ENCODE measurements at regions not wholly inside any gene's neighbourhood (a gene's known extent, or its start where the extent isn't known, plus 50 kb on each side); places are given as distances from the start of the nearest gene placed in this dataset.
"Not testable (repeated sequence)": the region's sequence is repeated elsewhere in the genome, so short reads cannot be mapped to it uniquely, and the experiment has no call there.

DNA sequence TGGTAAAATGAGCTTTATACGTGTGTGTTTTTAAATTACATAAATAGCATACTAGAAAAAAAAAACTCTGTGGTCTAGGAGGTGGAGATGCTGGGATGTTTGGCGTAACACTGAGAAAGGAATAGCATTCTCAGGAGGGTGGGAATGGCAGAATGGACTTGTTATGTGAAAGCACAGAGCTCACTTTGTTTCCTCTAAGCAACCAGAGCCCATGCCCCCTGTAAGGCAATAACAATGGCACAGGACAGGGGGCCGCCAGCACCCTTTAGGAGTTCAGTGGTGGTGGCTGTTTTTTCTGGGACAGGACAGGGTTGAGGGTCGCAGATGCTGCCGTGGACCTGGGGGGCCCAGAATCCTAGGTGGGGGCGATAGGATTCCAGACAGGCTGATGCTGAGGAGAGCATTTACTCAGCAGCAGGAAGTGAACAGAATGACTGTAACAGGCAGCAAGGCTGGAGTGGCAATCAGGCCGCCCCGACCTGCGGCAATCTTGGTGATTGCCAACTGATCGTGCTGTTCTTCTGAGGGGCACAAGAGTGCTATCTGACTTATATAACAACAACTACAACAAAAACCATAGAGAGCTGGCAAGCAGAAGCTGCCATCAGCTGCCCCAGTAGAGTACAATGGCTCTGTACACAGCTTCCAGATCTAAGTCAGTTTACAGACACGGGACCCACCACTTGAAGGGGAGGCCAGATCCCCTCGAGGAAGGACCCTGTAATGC lies 160.4 kb downstream of the UACA start:
- no peak for DNase-seq

DNA sequence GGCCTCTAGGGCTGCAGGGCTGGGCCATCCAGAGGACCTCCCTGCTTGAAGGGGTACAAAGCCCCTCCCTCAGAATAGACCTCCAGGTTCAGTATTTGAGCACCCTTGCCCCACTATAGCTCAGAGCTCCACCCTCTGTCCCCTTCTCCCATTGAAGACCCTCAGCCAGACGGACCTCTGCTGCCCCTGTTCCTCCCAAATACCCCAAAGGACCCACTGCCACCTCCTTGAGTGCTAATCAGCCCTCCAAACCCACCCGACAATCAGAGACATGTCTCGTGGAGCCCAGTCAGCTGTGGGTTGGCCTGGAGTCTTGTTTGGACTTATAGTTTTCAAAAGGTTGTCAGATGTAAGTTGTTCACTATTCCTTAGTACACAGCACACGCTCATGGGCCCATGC lies 161.1 kb downstream of the UACA start:
- DNase-seq: no peak

DNA sequence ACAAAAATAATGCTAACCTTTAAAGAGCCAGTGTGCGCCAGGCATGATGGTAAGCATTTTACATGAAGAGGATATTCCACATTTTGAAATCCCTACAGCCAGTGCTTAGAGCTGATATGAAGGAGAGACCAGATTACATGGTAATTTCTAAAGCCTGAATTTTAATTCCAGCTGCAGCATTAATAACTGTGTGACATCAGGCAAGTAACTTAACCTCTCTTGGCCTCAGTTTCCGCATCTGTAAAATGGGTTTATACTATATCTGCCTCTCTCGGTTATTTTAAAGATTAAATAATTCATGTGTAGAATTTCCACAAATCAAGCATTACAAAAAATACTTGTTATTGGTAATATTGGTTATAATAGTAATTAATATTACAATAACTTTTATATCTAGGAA lies 165.4 kb downstream of the UACA start:
- no peak for DNase-seq

DNA sequence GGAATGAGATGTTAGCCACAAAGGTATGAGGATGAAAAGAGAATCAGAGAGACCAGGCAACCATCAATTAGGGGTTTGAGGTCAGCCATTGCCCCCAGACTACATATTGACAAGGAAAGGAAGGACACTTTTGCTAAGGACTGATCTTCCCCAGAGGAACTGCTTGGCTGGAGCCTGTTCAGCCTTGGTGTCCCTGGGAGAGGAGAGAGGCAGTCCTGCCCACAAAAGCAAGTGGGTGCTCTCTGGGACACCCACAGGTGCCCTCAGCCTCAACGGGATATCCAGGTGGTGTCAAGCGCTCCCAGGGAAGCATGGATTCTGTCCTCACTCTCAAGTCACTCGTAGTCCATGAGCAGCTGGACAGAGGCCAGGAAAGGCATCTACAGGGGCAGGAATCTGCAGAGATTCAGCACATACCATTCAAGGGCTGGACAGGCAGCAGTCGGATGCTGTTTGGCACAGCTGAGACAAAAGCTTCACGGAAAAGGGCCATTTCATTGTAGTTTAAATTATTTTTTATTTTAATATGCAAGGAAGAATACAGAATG lies 166.2 kb downstream of the UACA start:
- no peak for DNase-seq

DNA sequence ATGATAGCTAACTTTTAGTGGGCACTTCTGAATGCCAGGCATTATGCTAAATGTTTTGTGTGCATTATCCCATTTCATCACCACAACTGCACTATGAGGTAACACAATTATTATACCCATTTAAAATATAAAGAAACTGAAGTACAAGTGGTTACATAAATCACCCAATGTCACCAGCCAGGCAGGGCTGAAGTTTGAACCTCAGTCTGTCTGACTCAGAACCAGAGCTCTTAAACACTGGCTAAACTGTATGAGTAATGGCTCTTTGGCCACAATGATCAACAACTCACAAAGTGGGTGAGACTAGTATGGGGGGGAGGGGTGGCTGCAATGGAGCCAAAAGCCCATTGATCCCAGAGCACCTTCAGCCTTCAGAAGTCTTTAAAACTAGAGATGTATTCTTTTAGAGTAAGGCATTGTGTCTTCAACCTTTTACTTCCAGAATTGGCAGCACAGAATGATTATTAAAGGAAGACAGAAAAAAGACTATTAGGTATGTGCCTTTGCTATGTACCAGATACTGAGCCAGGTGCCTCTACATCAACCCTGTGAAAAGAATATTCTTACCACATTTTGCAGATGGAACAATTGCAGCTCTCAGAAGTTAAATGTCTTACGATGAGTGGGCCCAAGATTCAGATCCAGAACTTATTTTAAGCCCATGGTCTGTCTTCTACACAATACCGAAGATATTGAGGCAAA lies 166.9 kb downstream of the UACA start:
- no peak for DNase-seq

DNA sequence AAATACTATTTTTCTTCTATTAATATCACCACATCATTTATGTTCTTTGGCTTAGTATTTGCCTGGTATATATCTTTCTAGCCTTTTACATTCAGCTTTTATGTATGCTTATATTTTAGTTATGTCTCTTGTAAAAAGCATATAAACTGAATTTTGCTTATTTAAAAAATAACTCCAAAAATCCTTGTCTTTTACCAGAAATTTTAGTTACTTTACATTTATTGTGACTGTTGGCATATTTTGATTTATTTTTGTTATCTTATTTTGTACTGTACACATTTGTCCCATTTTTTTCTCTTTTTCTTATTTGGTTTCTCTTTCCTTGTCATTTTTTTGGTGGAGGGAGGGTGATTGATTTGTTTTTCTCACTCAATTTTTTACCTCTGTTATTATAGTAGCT lies 169.6 kb downstream of the UACA start:
- DNase-seq: no peak

DNA sequence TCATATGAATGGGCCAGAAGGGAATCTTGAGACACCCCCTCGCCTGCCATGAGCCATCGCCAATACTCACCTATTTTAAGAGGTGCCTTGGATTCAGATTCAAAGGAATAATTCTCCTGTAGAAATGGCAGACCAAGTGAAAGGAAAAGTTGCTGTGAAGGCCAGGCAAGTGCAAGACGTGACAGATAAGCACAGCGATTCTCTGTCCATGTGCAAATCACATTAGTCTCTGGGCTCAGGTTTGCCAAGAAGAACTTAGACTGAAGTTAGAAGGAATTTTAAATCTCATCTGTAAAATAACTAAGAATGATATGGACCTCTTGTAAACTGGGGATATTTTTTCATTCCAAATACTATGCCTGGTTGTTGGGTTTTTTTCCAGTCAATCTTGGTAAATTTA lies 173.6 kb downstream of the UACA start:
- DNase-seq: no peak

DNA sequence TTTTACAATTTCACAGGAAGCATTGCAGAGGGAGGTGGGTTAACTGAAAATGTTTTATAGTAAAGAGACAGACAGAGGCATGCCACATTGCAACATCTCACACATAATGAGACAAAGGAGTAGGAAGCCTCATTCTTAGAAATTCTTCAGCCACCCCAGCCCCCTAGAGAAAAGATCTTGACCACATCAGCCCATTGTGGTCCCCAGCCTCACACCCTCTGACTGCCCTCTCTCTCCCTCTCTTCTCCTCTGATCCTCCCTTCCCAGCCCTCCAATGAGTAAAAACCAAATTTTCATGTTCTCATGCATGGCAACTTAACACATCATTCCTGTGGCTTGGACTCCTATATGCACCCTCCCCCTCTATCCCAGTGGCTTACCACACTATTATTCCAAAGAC lies 174.1 kb downstream of the UACA start:
- DNase-seq: no peak

DNA sequence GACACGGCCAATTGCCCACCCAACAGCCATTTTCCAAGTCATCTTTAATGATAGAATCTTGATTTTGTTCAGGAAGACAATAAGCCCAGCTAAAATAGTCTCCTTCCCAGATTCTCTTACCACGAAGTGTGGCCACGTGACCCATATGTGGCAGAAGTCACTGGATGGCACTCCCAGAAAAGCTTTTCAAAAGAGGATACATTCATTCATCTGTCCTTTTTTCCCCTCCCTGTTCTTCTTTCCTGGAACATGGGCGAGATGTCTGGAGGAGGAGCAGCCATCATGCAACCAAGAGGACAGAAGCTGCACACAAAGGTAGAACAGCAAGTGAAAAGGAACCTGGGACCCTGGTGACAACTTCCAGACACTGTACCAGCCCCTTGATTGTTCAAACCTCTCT lies 174.7 kb downstream of the UACA start:
- DNase-seq: no peak

DNA sequence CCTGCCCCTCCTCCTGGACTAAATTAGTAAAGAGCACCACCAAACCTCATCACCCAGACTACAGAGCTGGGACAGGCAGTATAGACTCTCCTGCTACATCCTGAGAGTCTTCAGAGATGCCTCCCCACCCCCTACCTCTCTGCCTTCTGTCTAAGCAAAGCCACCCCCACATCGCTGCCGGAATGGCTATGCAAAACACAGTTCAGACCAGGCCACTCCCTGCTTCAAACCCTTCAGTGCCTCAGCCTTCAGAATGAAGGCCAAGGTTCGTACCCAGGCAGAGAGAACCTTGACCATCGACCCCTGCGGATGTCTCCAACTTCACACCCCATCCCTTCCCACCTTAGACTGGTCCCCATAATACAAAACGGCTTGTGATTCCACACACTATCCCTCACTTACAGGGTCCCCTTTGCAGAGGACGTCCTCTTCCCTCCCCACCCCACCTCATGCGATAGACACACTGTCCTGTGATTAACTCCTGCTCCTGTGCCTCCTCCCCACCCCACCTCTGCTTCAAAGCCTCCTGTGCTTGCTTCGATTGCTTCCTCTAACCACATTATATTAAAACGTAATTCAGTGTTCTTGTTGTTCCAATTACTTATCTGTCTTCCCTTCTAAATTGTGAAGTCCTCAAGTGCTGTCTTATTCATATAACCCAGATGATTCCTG lies 175.3 kb downstream of the UACA start:
- DNase-seq: no peak

DNA sequence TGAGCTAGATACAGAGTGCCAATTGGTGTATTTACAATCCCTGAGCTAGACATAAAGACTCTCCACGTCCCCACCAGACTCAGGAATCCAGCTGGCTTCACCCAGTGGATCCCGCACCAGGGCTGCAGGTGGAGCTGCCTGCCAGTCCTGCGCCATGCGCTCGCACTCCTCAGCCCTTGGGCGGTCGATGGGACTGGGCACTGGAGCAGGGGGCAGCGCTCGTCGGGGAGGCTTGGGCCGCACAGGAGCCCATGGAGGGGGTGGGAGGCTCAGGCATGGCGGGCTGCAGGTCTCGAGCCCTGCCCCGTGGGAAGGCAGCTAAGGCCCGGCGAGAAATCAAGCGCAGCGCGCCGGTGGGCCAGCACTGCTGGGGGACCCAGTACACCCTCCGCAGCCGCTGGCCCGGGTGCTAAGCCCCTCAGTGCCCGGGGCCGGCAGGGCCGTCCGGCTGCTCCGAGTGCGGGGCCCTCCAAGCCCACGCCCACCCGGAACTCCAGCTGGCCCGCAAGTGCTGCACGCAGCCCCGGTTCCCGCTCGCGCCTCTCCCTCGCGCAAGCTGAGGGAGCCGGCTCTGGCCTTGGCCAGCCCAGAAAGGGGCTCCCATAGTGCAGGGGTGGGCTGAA lies 176.2 kb downstream of the UACA start:
- DNase-seq: not testable (repeated sequence)

DNA sequence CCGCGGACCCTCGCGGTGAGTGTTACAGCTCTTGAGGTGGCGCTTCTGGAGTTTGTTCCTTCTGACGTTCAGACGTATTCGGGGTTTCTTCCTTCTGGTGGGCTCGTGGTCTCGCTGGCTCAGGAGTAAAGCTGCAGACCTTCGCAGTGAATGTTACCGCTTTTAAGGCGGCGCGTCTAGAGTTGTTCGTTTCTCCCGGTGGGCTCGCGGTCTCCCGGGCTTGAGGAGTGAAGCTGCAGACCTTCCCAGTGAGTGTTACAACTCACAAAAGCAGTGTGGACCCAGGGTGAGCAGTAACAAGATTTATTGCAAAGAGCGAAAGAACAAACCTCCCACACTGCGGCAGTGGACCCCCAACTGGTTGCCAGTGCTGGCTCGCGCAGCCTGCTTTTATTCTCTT lies 177.1 kb downstream of the UACA start:
- DNase-seq: no peak

DNA sequence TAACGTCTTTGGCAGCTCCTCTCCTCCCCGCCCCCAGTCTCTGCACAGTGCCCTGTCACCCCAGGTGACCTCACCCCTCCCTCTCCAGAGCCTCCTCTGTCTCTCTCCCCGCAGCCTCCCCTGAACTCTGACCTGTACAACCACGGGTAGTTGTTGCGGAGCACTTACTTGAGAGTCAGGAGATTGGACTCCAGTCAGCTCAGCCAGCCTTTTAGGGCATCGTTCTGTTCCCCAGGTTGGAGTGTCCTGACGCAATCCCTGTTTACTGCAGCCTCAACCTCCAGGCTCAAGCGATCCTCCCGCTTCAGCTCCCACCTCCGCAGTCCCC lies 177.7 kb downstream of the UACA start:
- DNase-seq: no peak

DNA sequence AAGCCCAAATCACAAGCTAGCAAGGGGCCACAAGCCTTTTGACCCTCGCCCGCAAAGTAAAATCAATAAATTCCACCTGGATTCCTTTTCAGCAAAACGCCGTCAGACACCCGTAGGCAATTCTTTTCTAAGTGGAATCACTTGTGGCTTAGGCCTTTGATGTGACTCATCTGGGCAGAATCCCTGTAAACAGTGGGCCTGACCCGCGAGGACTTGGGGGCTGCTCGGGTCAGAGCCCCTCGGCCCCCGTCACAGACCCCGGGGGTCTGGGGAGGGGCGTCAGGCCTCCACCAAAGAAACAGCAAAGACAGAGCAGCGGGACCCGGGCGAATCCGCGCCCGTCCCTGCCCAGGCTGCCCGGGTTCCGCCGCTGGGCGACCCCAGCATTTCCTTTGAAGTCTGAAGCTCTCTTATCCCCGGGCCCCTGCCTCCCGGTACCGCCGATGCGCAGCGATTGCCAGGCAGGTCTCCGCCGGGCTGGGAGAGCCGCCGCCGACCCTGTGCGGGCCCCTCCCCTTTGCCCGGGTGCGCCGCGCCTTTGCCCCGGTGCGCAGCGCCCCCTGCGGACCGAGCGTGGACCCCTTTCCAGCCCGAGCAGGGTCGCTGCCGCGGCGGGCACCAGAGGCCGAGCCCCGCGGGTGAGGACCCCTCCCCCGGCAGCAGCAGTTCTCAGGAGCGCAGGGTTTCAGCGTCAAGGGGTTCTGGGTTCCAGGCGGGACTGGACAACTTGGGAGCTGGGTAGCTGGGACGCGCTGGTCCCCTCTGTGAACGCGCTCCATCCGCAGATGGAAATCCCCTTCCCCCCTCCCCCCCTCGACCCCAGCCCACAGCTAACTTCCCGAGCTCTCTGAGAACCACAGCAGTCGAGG lies 178.3 kb downstream of the UACA start:
- DNase-seq: peak; percentile 22

DNA sequence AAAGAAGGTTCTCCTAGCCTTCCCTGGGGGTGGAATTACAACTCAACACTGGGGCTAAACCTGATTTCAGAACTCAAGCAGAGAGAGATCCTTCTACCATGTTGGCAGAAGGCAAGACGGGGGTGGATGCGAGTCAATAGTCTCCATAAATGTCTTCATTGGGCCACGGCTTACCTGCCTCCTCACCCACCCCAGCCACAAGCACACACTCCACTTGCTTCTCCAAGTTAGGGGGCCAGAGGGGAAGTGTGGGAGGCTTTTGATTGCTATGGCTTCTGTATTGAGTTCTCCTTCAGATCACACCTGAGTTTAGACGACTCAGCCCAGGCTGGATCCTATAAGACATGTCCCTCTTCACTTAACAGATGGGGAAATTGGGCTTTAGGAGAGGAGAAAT lies 178.9 kb downstream of the UACA start:
- DNase-seq: no peak

DNA sequence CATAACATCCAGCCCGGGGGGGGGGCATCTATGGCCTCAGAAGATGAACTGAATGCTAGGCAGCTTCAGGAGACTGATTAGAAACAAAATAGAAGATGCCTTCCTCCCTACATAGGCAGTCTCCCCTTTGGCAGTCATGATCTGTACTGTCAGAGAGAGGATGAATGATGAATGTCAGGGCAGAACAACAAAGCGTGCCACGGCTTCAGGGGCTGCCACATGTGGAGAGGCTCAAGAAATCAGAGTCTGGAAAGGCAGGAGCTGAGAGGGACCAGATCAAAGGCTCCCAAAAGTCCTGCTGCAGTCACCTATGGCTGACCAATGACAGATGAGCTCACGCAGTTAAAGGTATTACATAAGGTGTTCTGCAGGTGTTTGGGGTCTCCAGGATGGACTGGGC lies 180.4 kb downstream of the UACA start:
- DNase-seq: no peak

DNA sequence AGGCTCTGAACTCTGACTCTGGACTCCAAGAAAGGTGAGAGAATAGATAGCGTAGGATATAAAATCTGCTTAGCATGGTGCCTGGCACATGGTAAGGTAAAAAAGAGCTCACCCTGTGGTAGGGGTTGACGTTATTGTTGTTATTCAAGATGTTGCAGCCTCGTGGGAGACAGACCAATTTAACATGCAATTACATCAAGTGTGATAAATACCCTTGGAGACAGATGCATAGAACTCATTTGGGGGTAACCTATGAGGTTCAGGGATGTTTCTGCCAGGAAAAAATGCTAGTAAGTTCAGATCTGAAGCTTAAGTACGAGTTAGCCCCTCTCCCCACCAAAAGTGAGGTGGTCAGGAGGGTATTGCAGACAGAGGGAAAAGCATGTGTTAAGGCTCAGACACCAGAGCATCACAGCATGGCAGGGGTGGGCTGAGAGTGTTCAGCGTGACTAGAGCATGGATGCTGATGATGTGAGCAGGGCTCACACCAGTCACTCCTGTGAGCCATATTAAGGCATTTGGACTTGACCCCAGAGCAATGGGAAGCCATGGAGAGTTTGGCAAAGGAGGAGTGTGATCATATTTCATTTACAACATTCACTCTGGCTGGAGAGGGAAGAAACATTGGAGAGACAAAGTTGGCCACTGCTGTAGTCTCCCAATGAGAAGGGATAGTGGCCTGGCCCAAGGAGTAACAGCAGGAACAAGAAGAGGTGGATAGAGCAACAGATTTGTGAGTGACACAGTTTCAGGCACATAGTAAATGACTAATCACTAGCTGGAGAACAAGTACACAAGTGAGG lies 181.0 kb downstream of the UACA start:
- DNase-seq: no peak

DNA sequence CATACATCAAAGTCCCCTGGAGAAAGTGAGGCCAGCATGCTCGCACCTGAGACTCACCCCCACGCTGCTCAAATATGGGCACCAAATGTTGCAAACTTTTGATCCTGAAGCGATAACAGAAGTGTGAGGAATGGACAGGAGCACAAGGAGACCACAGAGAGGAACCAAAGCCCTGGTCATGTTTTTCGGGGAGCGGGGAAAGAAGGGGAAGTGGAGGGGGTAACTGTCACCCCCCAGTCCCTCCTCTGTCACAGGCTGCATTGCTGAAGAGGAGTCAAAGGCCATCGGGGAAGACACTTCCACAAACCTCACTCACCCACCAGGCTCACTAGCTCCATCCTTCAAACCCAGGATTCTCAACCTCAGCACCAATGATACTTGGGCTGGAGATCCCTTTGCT lies 182.4 kb downstream of the UACA start:
- no peak for DNase-seq

DNA sequence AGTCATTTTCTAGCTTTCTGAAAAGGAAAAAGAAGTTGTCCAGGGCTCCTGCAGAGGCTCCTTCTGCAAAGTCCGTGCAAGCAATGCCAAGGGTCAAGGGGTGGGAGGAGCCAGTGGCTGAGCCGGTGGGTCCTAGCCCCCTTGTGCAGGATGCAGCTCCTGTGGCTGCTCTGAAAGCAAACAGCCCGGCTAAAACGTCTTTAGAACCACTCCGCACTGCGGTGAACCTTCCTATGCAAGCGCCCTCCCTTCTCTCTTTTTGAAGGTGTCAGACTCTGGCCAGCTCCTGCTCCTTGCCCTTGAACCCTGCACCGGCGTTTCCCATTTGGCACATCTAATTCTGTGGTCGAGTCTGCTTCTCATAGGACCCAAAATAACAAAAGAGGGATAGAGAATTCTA lies 183.1 kb downstream of the UACA start:
- DNase-seq: no peak

DNA sequence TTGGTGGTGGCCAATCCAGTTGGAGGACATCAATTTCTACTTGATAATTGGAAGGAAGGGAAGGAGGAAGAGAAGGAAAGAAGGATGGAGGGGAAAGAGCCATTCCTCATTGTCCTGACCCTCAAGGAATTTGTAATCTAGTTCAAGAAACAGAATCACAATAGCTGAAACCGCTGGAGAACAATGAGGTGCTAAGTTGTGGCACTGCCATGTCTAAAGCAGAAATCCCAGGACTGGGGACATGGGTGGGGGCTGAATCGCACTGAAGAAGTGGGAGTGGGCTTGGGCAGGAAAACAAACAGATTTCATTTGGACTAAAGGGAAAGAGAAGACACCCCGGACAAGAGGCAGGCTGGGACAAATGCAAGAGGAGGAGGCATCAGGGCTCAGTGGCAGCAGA lies 183.6 kb downstream of the UACA start:
- no peak for DNase-seq

DNA sequence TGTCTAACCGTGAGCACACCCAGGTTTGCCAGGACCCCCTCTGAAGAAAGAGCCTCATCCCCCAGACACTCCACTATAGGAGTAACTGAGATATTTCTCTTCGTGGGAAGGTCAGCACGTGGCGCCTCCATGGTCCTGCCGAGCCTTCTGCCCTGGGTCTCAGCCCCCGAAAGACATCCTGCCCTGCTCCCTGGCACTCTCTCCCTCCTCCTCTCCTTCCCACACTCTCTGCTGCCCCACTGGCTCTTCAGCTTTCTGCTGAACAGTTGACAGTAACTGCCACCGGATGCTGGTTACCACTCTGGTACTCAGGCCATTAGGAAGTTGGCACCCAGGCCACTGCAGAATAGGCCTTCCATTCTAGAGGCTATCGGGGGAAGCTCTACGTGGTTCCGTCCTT lies 185.2 kb downstream of the UACA start:
- DNase-seq: no peak

DNA sequence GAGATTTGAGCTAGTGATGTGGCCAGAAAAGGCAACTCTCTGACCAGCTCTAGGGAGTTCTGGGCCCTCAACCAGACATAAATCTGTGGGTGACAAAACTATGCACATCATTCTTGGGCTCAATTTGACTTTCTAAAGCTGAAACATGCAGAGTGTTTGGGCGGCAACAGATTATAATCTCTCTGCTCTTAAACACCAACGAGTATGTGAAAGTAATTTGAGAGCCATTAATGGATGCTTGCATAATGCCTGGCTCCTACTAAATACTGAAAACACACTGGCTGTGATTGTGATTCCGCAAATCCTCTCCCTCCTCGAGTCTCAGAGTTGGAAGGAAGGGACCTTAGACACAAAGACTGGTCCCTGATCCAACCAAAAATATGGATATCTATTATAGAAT lies 186.7 kb downstream of the UACA start:
- no peak for DNase-seq

All from CD4-positive, alpha-beta T cell treated with Interleukin-15 for 1 hour (primary cell).